Osteocyte (in vitro differentiated cells): ENCODE measurements at regions not wholly inside any gene's neighbourhood (a gene's known extent, or its start where the extent isn't known, plus 50 kb on each side); places are given as distances from the start of the nearest gene placed in this dataset.

Experiments
- DNase-seq: peaks from one replicate; pipeline ENCODE4 v3.0.0; 2021; ENCODE audit warnings: mixed read lengths; ENCODE audit not compliant: unreplicated experiment; ENCODE audit errors: extremely low spot score
- H3K27ac Mint-ChIP-seq: one replicate; pipeline ENCODE4 v1.8.0; 2021; ENCODE audit warnings: mild to moderate bottlenecking, mixed read lengths; ENCODE audit not compliant: unreplicated experiment
- H3K27me3 Mint-ChIP-seq: one replicate; pipeline ENCODE4 v1.8.0; 2021; ENCODE audit warnings: mixed read lengths; ENCODE audit not compliant: unreplicated experiment
- H3K36me3 Mint-ChIP-seq: one replicate; pipeline ENCODE4 v1.8.0; 2021; ENCODE audit warnings: mixed read lengths; ENCODE audit not compliant: unreplicated experiment
- H3K4me1 Mint-ChIP-seq: one replicate; pipeline ENCODE4 v1.8.0; 2021; ENCODE audit warnings: mixed read lengths; ENCODE audit not compliant: unreplicated experiment
- H3K4me3 Mint-ChIP-seq: one replicate; pipeline ENCODE4 v1.8.0; 2021; ENCODE audit warnings: mild to moderate bottlenecking, moderate library complexity, mixed read lengths; ENCODE audit not compliant: unreplicated experiment
- H3K9me3 Mint-ChIP-seq: one replicate; pipeline ENCODE4 v1.8.0; 2021; ENCODE audit warnings: mixed read lengths; ENCODE audit not compliant: unreplicated experiment
- CTCF ChIP-seq: fragments of 200-600 bp; sonication (generic); IDR thresholded peaks from 2 replicates; pipeline ENCODE4 v1.5.0; 2021; ENCODE audit warnings: antibody characterized with exemption, mild to moderate bottlenecking, moderate library complexity

- Mint-ChIP-seq H3K4me1 (no peaks in the 10 kb centered on the region), H3K36me3 (no peaks in the 10 kb centered on the region), H3K4me3 (no peak overlapping the region), H3K27me3 (peaks cover 9% of the 10 kb centered on the region), H3K9me3 (peaks cover 14% of the 10 kb centered on the region), H3K27ac (no peak overlapping the region)
- no peak for DNase-seq
- no peak for TF ChIP-seq CTCF
Observed at GRCh38 chr5:164266571-164266970, 761.2 kb downstream of the MAT2B start.

GRCh38 chr5:164277720-164278119, 772.3 kb downstream of the MAT2B start:
- TF ChIP-seq CTCF: no peak
- Mint-ChIP-seq H3K9me3 (no peaks in the 10 kb centered on the region), H3K4me1 (no peaks in the 10 kb centered on the region), H3K27me3 (no peaks in the 10 kb centered on the region), H3K4me3 (no peak overlapping the region), H3K36me3 (no peaks in the 10 kb centered on the region), H3K27ac (no peak overlapping the region)
- no peak for DNase-seq

GRCh38 chr5:164289526-164289925, 784.1 kb downstream of the MAT2B start:
- H3K4me3 Mint-ChIP-seq: no peak overlapping the region
- peaks cover 13% of the 10 kb centered on the region for H3K9me3 Mint-ChIP-seq
- no peaks in the 10 kb centered on the region for H3K27me3 Mint-ChIP-seq
- no peak overlapping the region for H3K27ac Mint-ChIP-seq
- no peaks in the 10 kb centered on the region for H3K36me3 Mint-ChIP-seq
- H3K4me1 Mint-ChIP-seq: no peaks in the 10 kb centered on the region
- no peak for TF ChIP-seq CTCF
- DNase-seq: no peak

- no peak for TF ChIP-seq CTCF
- no peak for DNase-seq
- Mint-ChIP-seq H3K4me1 (peaks cover 5% of the 10 kb centered on the region), H3K27me3 (peaks cover 20% of the 10 kb centered on the region), H3K9me3 (no peaks in the 10 kb centered on the region), H3K36me3 (no peaks in the 10 kb centered on the region), H3K27ac (no peak overlapping the region), H3K4me3 (peak overlapping the region; percentile 51)
Observed at GRCh38 chr5:164296603-164297080, 791.2 kb downstream of the MAT2B start.

- no peak for TF ChIP-seq CTCF
- no peaks in the 10 kb centered on the region for H3K36me3 Mint-ChIP-seq
- no peak overlapping the region for H3K27ac Mint-ChIP-seq
- no peak overlapping the region for H3K4me3 Mint-ChIP-seq
- peaks cover 5% of the 10 kb centered on the region for H3K4me1 Mint-ChIP-seq
- peaks cover 20% of the 10 kb centered on the region for H3K27me3 Mint-ChIP-seq
- H3K9me3 Mint-ChIP-seq: no peaks in the 10 kb centered on the region
- no peak for DNase-seq
Observed at GRCh38 chr5:164298165-164298564, 792.7 kb downstream of the MAT2B start.
